HG02798 (cell line): ENCODE measurements at regions not wholly inside any gene's neighbourhood (a gene's known extent, or its start where the extent isn't known, plus 50 kb on each side); places are given as distances from the start of the nearest gene placed in this dataset.

Experiments
- ATAC-seq: cut with Tn5 transposase; IDR thresholded peaks from one replicate; pipeline ENCODE4 v1.9.1; 2021; ENCODE audit warnings: mild to moderate bottlenecking; ENCODE audit not compliant: unreplicated experiment, poor library complexity

DNA sequence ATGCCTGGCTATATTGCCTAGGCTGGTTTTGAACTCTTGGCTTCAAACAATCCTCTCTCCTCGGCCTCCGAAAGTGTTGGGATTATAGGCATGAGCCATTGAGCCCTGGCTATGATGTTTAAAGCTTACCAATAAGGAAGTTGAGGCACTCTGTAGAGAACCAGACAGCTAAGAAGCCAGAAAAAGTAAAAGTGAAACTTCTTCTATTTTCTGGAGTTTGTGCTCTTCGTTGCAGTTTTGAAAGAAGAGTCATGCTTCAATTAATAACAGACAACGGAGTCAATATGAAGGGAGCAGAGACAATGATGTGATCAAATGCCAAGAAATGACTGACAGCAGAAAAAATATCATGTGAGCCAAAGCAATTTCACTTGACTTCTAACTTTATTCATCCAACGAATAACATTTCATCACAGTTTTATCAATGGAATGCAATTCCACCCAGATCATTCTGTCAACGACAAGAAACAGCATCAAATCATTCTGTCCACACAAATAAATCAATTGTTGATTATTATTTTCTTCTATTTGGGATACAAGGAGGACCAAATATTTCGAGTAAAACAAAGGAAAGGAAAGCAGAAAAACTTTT is 175.5 kb upstream of the CELF4 start:
- no peak for ATAC-seq

DNA sequence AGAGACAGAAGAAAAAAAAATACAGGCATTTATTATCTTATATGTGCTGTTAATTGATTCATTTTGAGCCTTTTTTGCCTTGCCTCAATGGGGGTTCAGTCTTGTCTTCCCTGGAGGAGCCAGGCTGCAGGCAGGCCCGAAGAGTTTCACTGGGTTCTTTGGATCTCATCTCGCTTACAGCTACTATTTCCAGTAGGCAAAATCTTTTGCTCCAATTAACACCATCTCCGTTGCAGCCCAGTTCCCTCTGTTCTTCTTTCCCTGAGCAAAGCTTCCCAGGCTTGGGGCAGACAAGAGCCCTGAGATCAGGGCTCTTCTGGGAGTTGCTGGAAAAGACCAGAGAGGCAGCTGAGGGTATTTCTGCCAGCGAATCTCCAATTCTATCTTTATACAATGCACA is 168.8 kb upstream of the CELF4 start:
- ATAC-seq = no peak

DNA sequence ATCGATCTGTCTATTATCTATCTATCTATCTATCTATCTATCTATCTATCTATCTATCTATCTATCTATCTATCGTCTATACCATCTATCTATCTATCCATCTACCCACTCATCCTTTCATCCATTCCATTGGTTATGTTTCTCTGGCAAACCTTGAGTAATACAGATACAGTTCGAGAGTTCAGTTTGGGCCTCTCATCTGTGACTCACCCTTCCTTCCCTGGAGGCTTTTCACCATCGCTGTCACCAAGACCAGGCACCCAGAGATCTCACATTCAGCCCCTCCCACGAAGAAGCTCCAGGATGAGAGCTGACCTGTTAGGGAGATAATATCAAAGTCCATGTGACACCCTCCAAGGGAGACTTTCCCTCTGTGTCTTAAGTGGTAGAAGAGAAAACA is 164.1 kb upstream of the CELF4 start:
- no peak for ATAC-seq

- no peak for ATAC-seq
These were observed 158.6 kb upstream of the CELF4 start for GRCh38 chr18:37724206-37724605.

- ATAC-seq = no peak
These were observed 156.2 kb upstream of the CELF4 start for GRCh38 chr18:37721544-37722522.

- ATAC-seq = no peak
These were observed 155.1 kb upstream of the CELF4 start for GRCh38 chr18:37720663-37721062.

GRCh38 chr18:37717656-37718055 is 152.1 kb upstream of the CELF4 start:
- ATAC-seq = no peak

DNA sequence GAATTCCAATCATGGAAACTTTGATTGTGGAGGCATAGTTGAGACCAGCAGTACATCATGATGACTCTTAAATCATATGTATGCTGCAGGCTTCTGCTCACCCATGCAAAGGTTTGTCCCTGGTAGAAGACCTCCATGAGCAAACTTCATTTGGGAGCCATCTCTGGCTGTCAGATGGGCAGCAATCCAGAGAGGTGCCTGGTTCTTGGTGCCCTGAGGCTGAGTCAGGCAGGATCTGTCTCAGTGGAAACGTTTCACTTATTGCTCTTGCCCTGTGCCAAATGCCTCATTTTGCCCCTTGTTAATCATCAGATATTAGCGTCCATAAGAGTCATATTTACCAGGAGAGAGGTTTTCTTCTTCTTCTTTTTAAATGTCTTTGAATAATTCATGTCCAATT is 151.5 kb upstream of the CELF4 start:
- ATAC-seq = no peak

DNA sequence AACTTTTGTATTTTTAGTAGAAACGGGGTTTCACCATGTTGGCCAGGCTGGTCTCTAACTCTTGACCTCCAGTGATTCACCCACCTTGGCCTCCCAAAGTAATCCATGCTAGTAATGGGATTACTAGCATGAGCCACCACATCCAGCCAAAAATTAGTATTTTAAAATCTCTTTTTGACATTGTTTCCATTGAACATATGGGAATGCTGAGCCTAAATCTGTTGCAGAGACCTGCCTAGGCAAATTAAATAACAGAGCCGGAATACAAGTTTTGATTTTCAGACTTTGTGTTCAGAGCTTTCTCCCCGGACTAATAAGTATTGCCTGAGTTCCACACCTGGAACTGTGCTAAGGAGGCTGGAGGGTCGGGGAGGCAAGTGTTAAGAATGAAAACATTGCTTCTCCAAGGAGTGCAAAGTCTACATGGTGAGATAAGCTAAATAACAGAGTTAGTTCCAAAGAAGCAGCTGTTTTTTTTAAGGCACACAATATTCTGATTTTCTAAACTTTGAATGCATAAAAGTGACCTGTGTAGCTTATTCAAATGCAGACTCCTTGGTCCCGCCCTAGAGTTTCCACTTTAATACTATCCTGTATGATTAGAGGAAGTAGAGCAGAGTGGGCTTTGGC is 150.6 kb upstream of the CELF4 start:
- no peak for ATAC-seq

DNA sequence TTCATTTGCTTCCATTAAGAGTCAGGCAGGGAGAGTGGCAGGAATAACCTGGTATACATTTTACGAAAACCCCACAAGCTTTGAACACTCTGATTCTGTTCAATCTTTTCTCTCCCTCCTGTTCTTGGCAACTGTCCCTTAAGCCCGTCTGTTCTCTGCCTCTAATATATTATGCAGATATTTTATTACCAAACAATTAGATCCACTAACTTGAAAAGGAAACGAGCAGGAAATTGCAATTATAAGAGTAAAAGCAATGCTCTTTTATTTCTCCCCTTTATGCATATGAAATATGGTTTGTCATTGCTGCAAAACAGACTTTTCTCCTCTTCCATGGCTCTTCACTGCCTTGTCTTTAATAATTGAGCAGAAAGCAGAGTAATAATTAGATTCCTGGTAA is 149.1 kb upstream of the CELF4 start:
- ATAC-seq = no peak

- no peak for ATAC-seq
These were observed 147.2 kb upstream of the CELF4 start for GRCh38 chr18:37712776-37713175.

DNA sequence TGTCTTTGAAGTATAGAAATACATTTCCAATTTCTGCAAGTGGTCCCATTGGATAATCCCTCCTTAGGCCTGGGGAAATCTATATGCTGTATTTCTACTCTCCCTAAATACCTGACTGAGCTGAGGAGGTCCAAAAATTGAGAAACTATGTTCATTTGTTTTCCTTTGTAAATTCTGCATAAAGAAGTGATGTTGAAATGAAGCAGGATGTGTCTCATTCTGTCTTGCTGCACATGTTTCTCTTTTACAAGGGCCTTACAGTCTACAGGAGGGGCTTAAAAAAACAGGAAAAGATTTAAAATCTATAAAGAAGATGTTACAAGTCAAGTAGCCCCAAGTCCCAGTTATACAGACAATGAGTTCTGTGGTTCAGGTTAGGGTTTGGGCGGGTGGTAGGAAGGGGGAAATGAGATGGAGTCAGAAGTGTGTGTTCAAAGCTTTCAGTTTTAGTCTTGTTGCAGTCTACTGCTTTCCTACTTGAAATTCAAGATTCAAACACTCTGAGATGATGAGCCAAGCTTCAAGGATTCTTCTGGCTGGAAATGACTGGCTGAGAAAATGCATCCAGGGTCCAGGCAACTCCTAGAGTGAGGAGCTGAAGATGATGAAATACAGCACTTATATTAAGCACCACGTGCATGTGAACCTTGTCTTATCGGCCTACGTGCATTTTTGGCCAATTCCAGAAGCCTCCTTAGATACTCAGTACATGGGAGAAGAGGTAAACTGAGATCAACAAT is 146.3 kb upstream of the CELF4 start:
- no peak for ATAC-seq

GRCh38 chr18:37710726-37711125 is 145.1 kb upstream of the CELF4 start:
- no peak for ATAC-seq

GRCh38 chr18:37709740-37710139 is 144.1 kb upstream of the CELF4 start:
- no peak for ATAC-seq

GRCh38 chr18:37705016-37705415 is 139.4 kb upstream of the CELF4 start:
- ATAC-seq = no peak

GRCh38 chr18:37702841-37703240 is 137.2 kb upstream of the CELF4 start:
- no peak for ATAC-seq

GRCh38 chr18:37701967-37702366 is 136.4 kb upstream of the CELF4 start:
- ATAC-seq = no peak

- ATAC-seq = no peak
These were observed 133.0 kb upstream of the CELF4 start for GRCh38 chr18:37698508-37699040.

- ATAC-seq = no peak
These were observed 128.9 kb upstream of the CELF4 start for GRCh38 chr18:37694516-37694915.

DNA sequence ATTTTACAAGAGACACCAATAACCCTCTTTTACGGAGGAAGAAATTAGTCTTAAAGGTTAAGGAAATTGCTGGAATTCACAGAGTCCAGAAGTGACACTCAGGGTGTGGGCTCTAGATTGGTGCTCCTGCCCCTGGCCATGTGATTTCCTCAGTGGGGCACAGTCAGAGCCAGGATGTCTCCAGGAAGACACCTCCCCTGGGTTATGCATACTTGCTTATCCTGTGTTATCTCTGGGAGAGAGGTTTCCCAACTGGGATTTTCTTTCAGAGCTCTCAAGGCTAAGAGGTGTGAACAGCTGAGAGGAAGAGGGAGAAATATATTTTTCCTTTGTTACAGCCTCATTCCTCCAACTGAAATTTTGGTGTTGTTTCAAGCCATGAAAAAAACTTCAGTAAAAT is 125.6 kb upstream of the CELF4 start:
- ATAC-seq = no peak
